ENCODE measurements at regions not wholly inside any gene's neighbourhood (a gene's known extent, or its start where the extent isn't known, plus 50 kb on each side); places are given as distances from the start of the nearest gene placed in this dataset.
"Not testable (repeated sequence)": the region's sequence is repeated elsewhere in the genome, so short reads cannot be mapped to it uniquely, and the experiment has no call there.

DNA sequence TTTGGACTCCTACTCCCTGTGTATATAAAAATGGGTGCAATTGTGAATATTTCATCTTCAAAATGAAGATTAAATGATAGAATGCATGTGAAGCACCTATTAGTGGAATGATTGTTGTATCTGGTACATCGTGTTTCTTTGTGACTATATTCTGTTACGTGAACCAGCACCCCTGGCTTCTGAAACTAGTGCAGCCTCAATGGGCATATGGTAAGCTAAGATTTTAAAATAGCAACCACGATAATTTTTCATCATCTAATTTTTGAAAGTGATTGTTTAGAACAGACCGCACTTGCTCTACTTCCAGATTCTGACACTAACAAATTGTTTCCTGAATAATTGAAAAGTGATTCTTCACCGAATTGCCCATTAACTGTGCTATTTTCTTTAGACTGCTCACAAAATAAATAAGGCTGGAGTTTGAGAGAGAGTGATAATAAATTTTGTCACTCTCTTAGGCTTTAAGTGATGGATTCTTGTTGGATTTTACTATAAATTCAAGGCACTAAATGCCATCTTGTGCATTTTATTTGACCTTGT is 806.1 kb upstream of the LRATD1 start:
- no peak overlapping the region for H3K4me3 ChIP-seq (ENCODE audit: insufficient read depth, low read length, poor library complexity, severe bottlenecking)
- TF ChIP-seq, protein P1, sequence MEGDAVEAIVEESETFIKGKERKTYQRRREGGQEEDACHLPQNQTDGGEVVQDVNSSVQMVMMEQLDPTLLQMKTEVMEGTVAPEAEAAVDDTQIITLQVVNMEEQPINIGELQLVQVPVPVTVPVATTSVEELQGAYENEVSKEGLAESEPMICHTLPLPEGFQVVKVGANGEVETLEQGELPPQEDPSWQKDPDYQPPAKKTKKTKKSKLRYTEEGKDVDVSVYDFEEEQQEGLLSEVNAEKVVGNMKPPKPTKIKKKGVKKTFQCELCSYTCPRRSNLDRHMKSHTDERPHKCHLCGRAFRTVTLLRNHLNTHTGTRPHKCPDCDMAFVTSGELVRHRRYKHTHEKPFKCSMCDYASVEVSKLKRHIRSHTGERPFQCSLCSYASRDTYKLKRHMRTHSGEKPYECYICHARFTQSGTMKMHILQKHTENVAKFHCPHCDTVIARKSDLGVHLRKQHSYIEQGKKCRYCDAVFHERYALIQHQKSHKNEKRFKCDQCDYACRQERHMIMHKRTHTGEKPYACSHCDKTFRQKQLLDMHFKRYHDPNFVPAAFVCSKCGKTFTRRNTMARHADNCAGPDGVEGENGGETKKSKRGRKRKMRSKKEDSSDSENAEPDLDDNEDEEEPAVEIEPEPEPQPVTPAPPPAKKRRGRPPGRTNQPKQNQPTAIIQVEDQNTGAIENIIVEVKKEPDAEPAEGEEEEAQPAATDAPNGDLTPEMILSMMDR (IDR thresholded peaks at IDR 0.05; ENCODE audit: insufficient read depth, low read length, poor library complexity, severe bottlenecking), result no peak
- TF ChIP-seq EZH2phosphoT487 (conservative IDR thresholded peaks at IDR 0.05; ENCODE audit: low read length), result no peak
- H3K9me2 ChIP-seq (replicated peaks; ENCODE audit: insufficient read depth, low read length), result no peaks in the 10 kb centered on the region
- no peaks in the 10 kb centered on the region for H3F3A ChIP-seq (ENCODE audit: insufficient read depth)
- no peak overlapping the region for H3K9ac ChIP-seq (ENCODE audit: low read length)
- no peaks in the 10 kb centered on the region for H3K27me3 ChIP-seq (ENCODE audit: low read length)
- H3K4me2 ChIP-seq (ENCODE audit: low read depth, low read length, poor library complexity, severe bottlenecking), result no peak overlapping the region
- no peaks in the 10 kb centered on the region for H3K79me2 ChIP-seq (ENCODE audit: insufficient read depth, low read length)
- H3K27ac ChIP-seq (ENCODE audit: low read depth, low read length), result no peak overlapping the region
- H3K36me3 ChIP-seq (ENCODE audit: low read length), result no peaks in the 10 kb centered on the region
- no peak overlapping the region for H2AFZ ChIP-seq (ENCODE audit: low read depth, low read length, severe bottlenecking)
- H4K20me1 ChIP-seq (ENCODE audit: low read depth, low read length), result no peaks in the 10 kb centered on the region
- H3K9me3 ChIP-seq (ENCODE audit: insufficient read depth, low read length), result no peaks in the 10 kb centered on the region

DNA sequence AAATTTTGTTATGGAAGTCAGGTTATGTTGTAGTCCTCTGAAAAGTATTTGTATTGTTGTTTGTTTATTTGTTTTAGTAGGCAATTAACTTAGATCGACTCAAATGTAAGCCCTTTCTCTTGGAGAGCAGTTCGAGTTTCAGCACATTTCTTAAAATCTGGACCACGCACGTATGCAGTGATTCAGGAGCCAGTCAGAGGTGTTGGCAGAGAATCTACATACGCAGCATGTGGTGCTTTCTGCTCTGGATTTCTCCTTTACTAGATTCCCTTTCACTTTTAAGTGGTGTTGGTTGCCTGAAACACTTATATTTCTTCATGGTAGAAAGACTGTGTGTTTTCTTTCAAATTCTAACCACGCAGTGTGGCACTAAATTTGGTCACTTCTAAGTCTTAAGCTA is 773.9 kb upstream of the LRATD1 start:
- H3K9ac ChIP-seq (ENCODE audit: low read length), result no peak overlapping the region
- no peak overlapping the region for H3K4me3 ChIP-seq (ENCODE audit: insufficient read depth, low read length, poor library complexity, severe bottlenecking)
- H3K9me3 ChIP-seq (ENCODE audit: insufficient read depth, low read length), result no peaks in the 10 kb centered on the region
- H4K20me1 ChIP-seq (ENCODE audit: low read depth, low read length), result no peaks in the 10 kb centered on the region
- no peaks in the 10 kb centered on the region for H3F3A ChIP-seq (ENCODE audit: insufficient read depth)
- no peaks in the 10 kb centered on the region for H3K79me2 ChIP-seq (ENCODE audit: insufficient read depth, low read length)
- H3K9me2 ChIP-seq (replicated peaks; ENCODE audit: insufficient read depth, low read length), result no peaks in the 10 kb centered on the region
- no peaks in the 10 kb centered on the region for H3K27me3 ChIP-seq (ENCODE audit: low read length)
- no peak overlapping the region for H3K4me2 ChIP-seq (ENCODE audit: low read depth, low read length, poor library complexity, severe bottlenecking)
- TF ChIP-seq, protein P1 (IDR thresholded peaks at IDR 0.05; ENCODE audit: insufficient read depth, low read length, poor library complexity, severe bottlenecking), result no peak
- TF ChIP-seq EZH2phosphoT487 (conservative IDR thresholded peaks at IDR 0.05; ENCODE audit: low read length), result no peak
- no peak overlapping the region for H3K27ac ChIP-seq (ENCODE audit: low read depth, low read length)
- H2AFZ ChIP-seq (ENCODE audit: low read depth, low read length, severe bottlenecking), result no peak overlapping the region
- no peaks in the 10 kb centered on the region for H3K36me3 ChIP-seq (ENCODE audit: low read length)

DNA sequence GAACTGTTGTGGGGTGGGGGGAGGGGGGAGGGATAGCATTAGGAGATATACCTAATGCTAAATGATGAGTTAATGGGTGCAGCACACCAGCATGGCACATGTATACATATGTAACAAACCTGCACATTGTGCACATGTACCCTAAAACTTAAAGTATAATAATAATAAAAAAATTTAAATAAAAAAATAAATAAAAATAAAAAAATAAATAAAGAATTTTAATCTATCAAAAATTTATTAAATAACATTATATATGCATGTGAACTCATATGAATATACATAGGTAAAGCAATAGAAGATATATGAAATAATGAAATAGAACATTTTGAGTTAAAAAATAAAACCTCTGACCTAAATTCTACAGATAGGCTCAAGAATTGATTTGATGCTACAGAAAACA is 764.2 kb upstream of the LRATD1 start:
- H3K27me3 ChIP-seq (ENCODE audit: low read length); H4K20me1 ChIP-seq (ENCODE audit: low read depth, low read length); H3K9me3 ChIP-seq (ENCODE audit: insufficient read depth, low read length); H3K36me3 ChIP-seq (ENCODE audit: low read length); H3K27ac ChIP-seq (ENCODE audit: low read depth, low read length); H2AFZ ChIP-seq (ENCODE audit: low read depth, low read length, severe bottlenecking); H3K9ac ChIP-seq (ENCODE audit: low read length); H3F3A ChIP-seq (ENCODE audit: insufficient read depth); H3K4me2 ChIP-seq (ENCODE audit: low read depth, low read length, poor library complexity, severe bottlenecking); H3K9me2 ChIP-seq (replicated peaks; ENCODE audit: insufficient read depth, low read length); H3K79me2 ChIP-seq (ENCODE audit: insufficient read depth, low read length); H3K4me3 ChIP-seq (ENCODE audit: insufficient read depth, low read length, poor library complexity, severe bottlenecking): not testable (repeated sequence)

DNA sequence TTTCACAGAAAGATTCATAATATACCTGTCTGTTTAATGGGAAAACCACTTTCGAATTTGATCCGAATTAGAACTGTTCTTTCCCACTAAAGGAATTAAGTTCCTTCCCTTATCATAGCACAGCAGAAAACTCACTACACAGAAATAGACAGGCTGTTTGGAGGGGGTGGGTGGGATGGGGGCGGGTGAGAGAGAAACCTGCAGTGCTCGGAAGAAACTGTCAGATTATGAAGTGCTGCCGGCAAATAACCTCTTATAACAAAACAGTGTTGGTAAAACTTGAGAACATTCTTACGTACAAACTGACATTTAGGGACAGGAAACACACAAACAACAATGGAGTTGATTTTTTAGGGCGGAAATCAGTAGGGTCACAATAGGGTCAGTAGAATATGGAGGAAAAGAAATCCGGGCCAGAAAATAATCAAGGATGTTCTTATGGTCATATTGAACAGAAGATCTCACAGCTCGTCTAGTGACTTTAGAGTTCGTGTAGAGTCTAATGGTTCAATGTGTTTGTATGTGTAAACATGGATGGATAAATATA is 756.0 kb upstream of the LRATD1 start:
- H4K20me1 ChIP-seq (ENCODE audit: low read depth, low read length), result no peaks in the 10 kb centered on the region
- H3K79me2 ChIP-seq (ENCODE audit: insufficient read depth, low read length), result no peaks in the 10 kb centered on the region
- H3K27me3 ChIP-seq (ENCODE audit: low read length), result no peaks in the 10 kb centered on the region
- TF ChIP-seq EZH2phosphoT487 (conservative IDR thresholded peaks at IDR 0.05; ENCODE audit: low read length), result no peak
- TF ChIP-seq, protein P1 (IDR thresholded peaks at IDR 0.05; ENCODE audit: insufficient read depth, low read length, poor library complexity, severe bottlenecking), result no peak
- no peaks in the 10 kb centered on the region for H3K9me3 ChIP-seq (ENCODE audit: insufficient read depth, low read length)
- no peak overlapping the region for H3K4me2 ChIP-seq (ENCODE audit: low read depth, low read length, poor library complexity, severe bottlenecking)
- no peaks in the 10 kb centered on the region for H3K36me3 ChIP-seq (ENCODE audit: low read length)
- H2AFZ ChIP-seq (ENCODE audit: low read depth, low read length, severe bottlenecking), result no peak overlapping the region
- H3K27ac ChIP-seq (ENCODE audit: low read depth, low read length), result no peak overlapping the region
- no peak overlapping the region for H3K9ac ChIP-seq (ENCODE audit: low read length)
- H3K4me3 ChIP-seq (ENCODE audit: insufficient read depth, low read length, poor library complexity, severe bottlenecking), result no peak overlapping the region
- no peaks in the 10 kb centered on the region for H3F3A ChIP-seq (ENCODE audit: insufficient read depth)
- H3K9me2 ChIP-seq (replicated peaks; ENCODE audit: insufficient read depth, low read length), result no peaks in the 10 kb centered on the region
